ENCODE measurements at regions not wholly inside any gene's neighbourhood (a gene's known extent, or its start where the extent isn't known, plus 50 kb on each side); places are given as distances from the start of the nearest gene placed in this dataset.
"Not testable (repeated sequence)": the region's sequence is repeated elsewhere in the genome, so short reads cannot be mapped to it uniquely, and the experiment has no call there.

DNA sequence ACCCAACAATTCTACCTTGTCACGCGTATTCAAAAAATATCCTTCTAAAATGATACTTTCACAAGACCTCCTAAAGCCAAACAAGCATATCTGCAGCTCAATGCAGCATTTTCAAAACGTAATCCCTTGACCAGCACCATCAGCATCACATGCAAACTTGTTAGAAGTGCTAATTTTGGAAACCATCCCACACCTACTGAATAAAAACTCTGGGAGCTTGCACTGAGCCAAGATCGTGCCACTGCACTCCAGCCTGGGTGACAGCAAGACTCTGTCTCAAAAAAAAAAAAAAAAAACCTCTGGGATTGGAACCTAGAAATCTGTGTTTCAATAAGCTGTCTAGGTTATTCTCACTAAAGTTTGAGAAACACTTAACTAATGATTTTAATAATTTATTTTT, 223.3 kb upstream of the CCDC54 start:
- no peak for TF ChIP-seq ZNF274 (IDR thresholded peaks at IDR 0.05; ENCODE audit: low read depth, low read length)
- H3K4me3 ChIP-seq (ENCODE audit: low read length): no peak overlapping the region

DNA sequence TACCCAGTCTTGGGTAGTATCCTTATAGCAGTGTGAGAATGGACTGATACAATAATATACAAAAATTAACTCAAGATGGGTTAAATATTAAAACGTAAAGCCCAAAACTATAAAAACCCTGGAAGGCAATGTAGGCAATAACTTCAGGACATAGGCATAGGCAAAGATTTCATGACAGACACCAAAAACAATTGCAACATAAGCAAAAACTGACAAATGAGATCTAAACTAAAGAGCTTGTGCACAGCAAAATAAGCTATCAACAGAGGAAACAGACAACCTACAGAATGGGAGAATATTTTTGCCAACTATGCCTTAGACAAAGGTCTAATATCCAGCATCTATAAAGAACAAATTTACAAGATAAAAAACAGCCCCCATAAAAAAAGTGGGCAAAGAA, 204.8 kb upstream of the CCDC54 start:
- no peak for TF ChIP-seq ZNF274 (IDR thresholded peaks at IDR 0.05; ENCODE audit: low read depth, low read length)
- H3K4me3 ChIP-seq (ENCODE audit: low read length): no peak overlapping the region

DNA sequence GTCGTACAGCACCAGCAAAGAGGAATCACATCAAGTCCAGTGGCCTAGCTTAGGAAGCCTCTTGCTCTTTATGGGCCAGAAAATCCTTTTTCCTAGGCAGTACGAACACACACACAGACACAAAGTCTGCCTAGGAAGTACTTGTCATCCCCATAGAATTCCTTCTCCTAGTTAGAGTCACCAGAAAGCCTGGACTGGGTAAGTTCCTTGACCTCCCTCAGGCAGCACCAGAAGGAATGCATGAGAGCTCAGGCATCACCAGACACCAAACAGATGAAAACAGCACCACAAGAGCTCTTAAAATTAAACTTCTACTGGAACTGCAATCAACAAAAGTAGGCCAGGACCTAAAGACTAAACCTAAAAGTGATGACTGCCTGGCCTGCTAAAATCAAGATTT, 192.9 kb upstream of the CCDC54 start:
- TF ChIP-seq ZNF274 (IDR thresholded peaks at IDR 0.05; ENCODE audit: low read depth, low read length): no peak
- no peak overlapping the region for H3K4me3 ChIP-seq (ENCODE audit: low read length)

DNA sequence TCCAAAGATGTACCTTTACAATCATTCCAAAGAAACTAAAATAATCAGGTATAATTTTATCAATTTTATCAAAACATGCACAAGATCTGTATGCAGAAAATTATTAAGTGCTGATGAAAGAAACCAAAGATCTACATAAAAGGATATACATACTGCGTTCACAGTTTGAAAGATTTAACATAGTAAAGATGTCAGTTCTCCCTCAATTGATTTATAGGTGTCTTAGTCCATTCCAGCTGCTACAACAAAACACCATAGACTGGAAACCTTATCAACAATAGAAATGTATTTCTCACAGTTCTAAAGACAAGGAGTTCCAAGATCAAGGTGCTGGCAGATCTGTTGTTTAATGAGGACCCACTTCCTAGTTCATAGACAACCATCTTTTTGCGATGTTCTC, 189.0 kb upstream of the CCDC54 start:
- H3K4me3 ChIP-seq (ENCODE audit: low read length): no peak overlapping the region
- TF ChIP-seq ZNF274 (IDR thresholded peaks at IDR 0.05; ENCODE audit: low read depth, low read length): no peak

DNA sequence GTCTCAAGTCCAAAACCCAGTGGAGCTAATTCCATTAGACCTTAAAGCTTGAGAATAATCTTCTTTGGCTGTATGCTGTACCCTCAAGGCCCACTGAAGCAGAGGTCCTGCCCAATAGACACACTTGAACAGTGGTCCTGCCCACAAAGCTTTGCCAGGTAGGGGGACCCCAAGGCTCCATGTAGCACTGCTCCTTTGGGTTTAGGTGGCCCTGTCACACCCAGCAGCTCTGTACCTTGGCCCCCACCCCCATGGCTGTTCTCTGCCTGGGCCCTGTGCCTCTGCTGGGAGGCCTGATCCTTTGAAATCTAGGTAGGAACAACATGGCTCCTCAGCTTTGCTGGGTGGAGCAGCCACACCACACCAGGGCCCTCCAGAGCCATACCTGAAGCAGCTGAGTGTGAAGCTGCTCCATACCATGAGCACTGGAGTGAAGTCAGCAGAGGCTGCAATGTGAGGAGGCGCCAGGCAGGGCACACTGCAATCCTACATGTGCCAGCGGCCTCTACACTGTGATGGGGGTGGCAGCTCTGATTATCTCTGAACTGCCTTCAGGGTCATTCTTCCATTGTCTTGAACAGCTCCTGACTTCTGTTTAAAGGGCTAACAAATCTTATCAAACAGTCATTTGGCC, 188.0 kb upstream of the CCDC54 start:
- no peak for TF ChIP-seq ZNF274 (IDR thresholded peaks at IDR 0.05; ENCODE audit: low read depth, low read length)

DNA sequence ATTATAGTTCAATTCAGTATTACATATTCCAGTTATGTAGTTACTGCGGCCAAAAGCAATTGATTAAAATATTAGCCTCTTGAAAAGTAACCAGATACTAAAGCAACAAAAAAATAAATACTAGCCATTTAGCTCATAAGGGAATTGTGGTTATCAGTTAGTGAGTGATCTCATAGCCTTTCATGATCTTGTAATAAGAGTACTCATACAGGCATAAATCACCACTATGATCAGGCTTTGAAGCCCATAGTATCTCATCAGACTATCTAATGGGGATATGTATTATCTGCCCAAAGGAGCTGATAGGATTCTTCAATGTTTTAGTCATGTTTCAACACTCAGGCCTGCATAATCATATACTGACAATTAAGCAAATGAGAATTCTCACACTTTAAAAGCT, 184.1 kb upstream of the CCDC54 start:
- no peak overlapping the region for H3K4me3 ChIP-seq (ENCODE audit: low read length)
- TF ChIP-seq ZNF274 (IDR thresholded peaks at IDR 0.05; ENCODE audit: low read depth, low read length): no peak

More for the DNA sequence above, 188.0 kb upstream of the CCDC54 start:
- H3K4me3 ChIP-seq (ENCODE audit: low read length): no peak overlapping the region

DNA sequence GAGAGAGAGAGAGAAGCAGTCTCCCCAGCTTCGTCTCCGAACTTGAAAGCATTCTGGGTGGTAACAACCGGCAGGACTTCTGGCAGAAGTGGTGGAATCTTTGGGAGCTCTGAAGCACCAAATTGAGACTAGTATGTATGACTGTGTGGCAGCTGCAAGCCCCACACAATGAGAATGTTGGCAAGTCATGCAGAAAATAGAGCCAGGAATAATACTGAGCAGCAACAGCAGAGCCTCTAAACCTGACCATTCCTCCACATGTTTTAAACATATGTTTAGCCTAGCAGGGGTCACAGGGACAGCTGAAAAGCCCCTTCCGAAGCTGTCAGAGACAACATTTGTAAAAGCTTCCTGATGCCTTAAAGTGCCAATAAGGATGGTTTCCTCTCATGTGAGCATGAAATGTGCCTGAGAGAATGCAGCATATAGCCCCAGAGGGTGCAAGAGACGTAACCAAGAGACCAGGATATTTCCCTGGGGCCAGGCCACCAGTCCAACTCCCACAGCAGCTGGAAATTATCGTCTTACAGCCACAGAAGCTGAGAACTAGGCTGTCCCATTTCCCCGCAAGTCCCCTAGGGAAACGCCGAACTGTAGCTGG, 178.6 kb upstream of the CCDC54 start:
- no peak overlapping the region for H3K4me3 ChIP-seq (ENCODE audit: low read length)
- no peak for TF ChIP-seq ZNF274 (IDR thresholded peaks at IDR 0.05; ENCODE audit: low read depth, low read length)

DNA sequence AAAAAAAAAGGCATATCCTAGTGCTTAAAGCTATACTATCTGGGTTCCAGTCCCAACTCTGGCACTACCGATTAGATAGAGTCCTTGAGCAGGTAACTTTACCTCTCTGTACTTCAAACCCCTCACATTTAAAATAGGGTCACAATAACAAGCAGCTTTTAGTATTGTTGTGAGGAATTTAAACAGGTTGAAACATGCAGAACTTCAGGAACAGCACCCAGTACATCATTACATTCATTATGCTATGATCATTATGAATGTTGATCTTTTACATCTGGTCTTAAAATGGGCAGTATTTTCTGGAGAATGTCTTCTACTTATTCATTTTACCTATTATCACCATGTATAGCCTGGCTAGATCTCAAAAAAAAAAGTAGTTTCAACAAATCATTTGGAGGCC, 176.1 kb upstream of the CCDC54 start:
- TF ChIP-seq ZNF274 (IDR thresholded peaks at IDR 0.05; ENCODE audit: low read depth, low read length): no peak
- no peak overlapping the region for H3K4me3 ChIP-seq (ENCODE audit: low read length)

DNA sequence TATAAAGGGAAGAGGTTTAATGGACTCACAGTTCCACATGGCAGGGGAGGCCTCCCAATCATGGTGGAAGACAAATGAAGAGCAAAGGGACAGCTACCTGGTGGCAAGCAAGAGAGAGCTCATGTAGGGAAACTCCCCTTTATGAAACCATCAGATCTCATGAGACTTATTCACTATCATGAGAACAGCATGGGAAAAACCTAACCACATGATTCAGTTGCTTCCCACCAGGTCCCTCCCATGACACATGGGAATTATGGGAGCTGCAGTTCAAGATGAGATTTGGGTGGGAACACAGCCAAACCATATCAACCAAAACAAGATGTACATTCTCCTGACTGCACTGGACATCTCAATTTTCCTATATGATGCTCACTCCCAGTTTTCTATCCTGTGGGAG, 174.4 kb upstream of the CCDC54 start:
- not testable (repeated sequence) for H3K4me3 ChIP-seq (ENCODE audit: low read length)

DNA sequence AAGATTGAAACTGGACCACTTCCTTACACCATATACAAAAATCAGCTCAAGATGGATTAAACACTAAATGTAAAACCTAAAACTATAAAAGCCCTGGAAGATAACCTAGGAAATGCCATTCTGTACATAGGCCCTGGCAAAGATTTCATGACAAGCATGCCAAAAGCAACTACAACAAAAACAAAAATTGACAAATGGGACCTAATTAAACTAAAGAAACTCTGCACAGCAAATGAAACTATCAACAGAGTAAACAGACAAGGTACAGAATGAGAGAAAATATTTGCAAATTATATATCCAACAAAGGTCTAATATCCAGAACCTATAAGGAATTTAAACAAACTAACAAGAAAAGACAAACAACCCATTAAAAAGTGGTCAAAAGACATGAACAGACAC, 173.1 kb upstream of the CCDC54 start:
- H3K4me3 ChIP-seq (ENCODE audit: low read length): no peak overlapping the region
- no peak for TF ChIP-seq ZNF274 (IDR thresholded peaks at IDR 0.05; ENCODE audit: low read depth, low read length)

DNA sequence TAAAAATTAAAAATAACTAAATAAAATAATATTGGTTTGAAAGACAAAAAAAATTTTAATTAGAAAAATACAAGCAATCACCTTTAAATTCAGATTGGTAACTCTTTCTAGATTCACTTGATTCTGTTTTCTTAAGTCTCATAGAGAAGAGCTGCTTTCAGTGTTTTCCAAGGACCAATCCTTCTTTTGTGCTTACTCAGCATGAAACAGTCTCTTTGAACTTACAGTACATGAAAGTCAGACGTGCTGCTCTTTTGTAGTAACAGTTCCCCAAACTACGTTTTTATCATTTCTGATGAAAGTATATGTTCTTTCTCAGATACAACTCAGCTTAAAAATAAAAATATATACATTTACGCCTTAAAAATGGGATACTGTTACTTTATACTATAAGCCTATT, 171.9 kb upstream of the CCDC54 start:
- no peak for TF ChIP-seq ZNF274 (IDR thresholded peaks at IDR 0.05; ENCODE audit: low read depth, low read length)
- no peak overlapping the region for H3K4me3 ChIP-seq (ENCODE audit: low read length)

DNA sequence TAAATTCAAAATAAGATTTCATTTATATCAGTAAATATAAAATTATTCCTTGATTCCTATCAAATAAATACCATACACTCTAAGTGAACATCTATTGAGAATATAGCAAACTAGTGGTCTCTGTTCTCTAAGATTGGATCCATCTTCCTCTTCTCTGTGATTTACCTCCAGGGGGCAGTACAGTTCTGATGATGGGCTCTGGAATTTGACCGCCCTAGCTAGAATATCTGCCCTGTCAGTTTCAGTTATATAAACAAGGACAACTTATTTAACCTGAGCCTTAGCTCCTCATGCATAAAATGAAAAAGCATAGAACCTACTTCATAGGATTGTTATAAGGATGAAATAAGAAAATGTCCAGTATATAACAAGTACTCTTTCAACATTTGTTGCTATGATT, 171.1 kb upstream of the CCDC54 start:
- no peak overlapping the region for H3K4me3 ChIP-seq (ENCODE audit: low read length)
- no peak for TF ChIP-seq ZNF274 (IDR thresholded peaks at IDR 0.05; ENCODE audit: low read depth, low read length)

DNA sequence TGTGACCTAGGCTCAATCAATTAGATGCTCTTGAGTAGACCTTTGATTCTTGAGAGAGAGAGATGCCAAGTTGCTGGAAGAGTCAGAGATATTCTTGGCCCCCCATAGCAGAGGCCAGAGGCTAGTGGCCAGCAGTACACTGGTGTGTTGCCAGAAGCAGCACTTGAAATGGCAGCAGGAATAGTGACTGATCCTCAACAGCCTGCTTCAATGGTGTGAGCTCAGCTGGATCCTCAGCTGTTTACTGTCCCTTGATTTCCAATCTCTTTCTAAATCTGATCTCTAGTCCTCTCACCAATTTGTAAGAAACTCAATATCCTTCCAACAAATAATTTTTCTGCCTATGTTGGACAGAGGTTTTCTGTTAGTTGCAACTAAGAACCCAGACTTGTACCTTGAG, 170.3 kb upstream of the CCDC54 start:
- H3K4me3 ChIP-seq (ENCODE audit: low read length): no peak overlapping the region
- no peak for TF ChIP-seq ZNF274 (IDR thresholded peaks at IDR 0.05; ENCODE audit: low read depth, low read length)

DNA sequence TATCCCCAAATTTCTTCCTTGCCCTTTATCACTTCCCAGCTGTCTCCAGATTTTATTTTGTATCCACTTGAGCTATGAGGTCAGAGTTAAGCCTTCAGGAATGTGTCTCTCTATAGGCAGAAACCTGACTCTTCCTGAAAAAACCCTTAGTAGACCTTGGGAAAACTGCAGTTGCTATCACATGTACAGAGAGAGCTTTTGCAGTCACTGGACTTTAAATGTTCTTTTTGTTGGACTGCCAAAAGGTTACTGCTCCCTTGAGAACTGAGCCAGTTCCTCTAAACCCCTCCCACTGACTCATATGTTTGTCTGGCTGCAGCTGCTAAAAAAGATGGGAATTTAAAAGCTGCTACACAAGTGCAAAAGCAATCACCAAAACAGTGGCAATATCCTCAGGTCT, 169.1 kb upstream of the CCDC54 start:
- H3K4me3 ChIP-seq (ENCODE audit: low read length): no peak overlapping the region
- no peak for TF ChIP-seq ZNF274 (IDR thresholded peaks at IDR 0.05; ENCODE audit: low read depth, low read length)

DNA sequence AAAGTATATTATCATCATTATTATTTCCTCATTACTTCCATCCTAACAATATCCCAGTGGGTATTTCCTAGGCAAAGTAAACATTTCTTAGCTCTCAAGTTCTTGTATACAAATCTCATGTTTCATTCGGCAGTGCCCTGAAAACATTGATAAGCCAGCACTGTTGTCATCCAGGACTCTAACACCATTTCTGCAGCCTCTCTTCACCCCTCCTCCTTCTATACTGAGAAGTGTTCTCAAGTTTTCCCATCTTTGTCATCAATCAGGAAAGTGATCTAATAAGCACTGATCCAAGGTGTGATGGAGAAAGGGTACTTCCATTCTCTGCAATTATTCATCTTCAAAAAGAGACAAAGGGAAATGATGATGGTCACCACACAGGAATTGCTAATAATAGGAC, 168.4 kb upstream of the CCDC54 start:
- no peak for TF ChIP-seq ZNF274 (IDR thresholded peaks at IDR 0.05; ENCODE audit: low read depth, low read length)
- H3K4me3 ChIP-seq (ENCODE audit: low read length): no peak overlapping the region

All from GM08714 (cell line).